HepG2 (cell line): ENCODE measurements at regions not wholly inside any gene's neighbourhood (a gene's known extent, or its start where the extent isn't known, plus 50 kb on each side); places are given as distances from the start of the nearest gene placed in this dataset.

Source experiments
- ATAC-seq: fragments of 200-7000 bp; cut with Tn5 transposase; 3 replicates; pipeline ENCODE4 v1.9.1; 2020; ENCODE audit warnings: mild to moderate bottlenecking, moderate library complexity
- BruUV-seq: library from RNA; stranded (reverse); fragments of 400-500 nt; replicated peaks from 2 replicates; lab custom pipeline; 2021; lab: Mats Ljungman, UMichigan
- CTCF ChIA-PET: fragments of 300-600 bp; formaldehyde crosslinking; extraction: SDS; loops from one replicate; lab custom pipeline; 2021; ENCODE audit warnings: low total read pairs, inconsistent platforms, low intra/inter-chr PET ratio; lab: Yijun Ruan, JAX
- POLR2A ChIA-PET: fragments of 350-600 bp; sonication (Branson Sonifier 250); formaldehyde crosslinking; loops from one replicate; lab custom pipeline; 2020; ENCODE audit warnings: antibody characterized with exemption, inconsistent platforms; lab: Yijun Ruan, JAX
- DNase-seq: peaks from one replicate; pipeline ENCODE4 v3.0.0-alpha.2; 2015; ENCODE audit warnings: low spot score
- FAIRE-seq: peaks from 3 replicates; lab custom pipeline; 2011; peaks lifted over from hg19 to GRCh38; lab: Jason Lieb, UNC
- H2AFZ ChIP-seq: one replicate; pipeline ENCODE4 v1.6.1; 2011; ENCODE audit warnings: low read length, inconsistent platforms
- H3K27ac ChIP-seq: fragments of 300-600 bp; 3 replicates; pipeline ENCODE4 v1.8.0; 2011; ENCODE audit warnings: mixed run types, mild to moderate bottlenecking, mixed read lengths, low read length, inconsistent platforms; ENCODE audit not compliant: insufficient read depth; ENCODE audit errors: extremely low read length
- H3K27me3 ChIP-seq, 2 experiments: fragments of 200-600 bp in 1 of 2; 2 replicates in 1 of 2; 3 replicates in 1 of 2; pipeline versions ENCODE4 v1.6.0 to v1.8.0; 2011; ENCODE audit warnings: low read length in 2 of 2, mild to moderate bottlenecking in 2 of 2, moderate library complexity in 2 of 2, inconsistent platforms in 1 of 2; ENCODE audit not compliant: insufficient read depth in 2 of 2, control insufficient read depth in 1 of 2
- H3K36me3 ChIP-seq, 2 experiments: fragments of 200-600 bp in 1 of 2; replicated peaks in 1 of 2; 2 replicates in 1 of 2; 3 replicates in 1 of 2; pipeline versions ENCODE4 v1.5.1 to v1.8.0; 2011; ENCODE audit warnings: low read length in 2 of 2, inconsistent platforms in 1 of 2; ENCODE audit not compliant: insufficient read depth in 2 of 2, control insufficient read depth in 1 of 2
- H3K4me1 ChIP-seq: 2 replicates; pipeline ENCODE4 v1.5.1; 2012; ENCODE audit warnings: low read length, inconsistent platforms; ENCODE audit not compliant: insufficient read depth
- H3K4me2 ChIP-seq: 2 replicates; pipeline ENCODE4 v1.6.0; 2011; ENCODE audit warnings: low read depth, low read length, inconsistent platforms
- H3K4me3 ChIP-seq, 3 experiments: fragments of 200-600 bp in 1 of 3; sonication (generic), shearing (Covaris generic) in 1 of 3; replicated peaks in 1 of 3; 2 replicates each; pipeline ENCODE4 v1.5.1; 2011 to 2016; ENCODE audit warnings: low read length in 3 of 3, inconsistent platforms in 2 of 3, low read depth in 2 of 3, mild to moderate bottlenecking in 2 of 3, control low read depth in 1 of 3, mixed read lengths in 1 of 3; ENCODE audit not compliant: insufficient read depth in 1 of 3
- H3K79me2 ChIP-seq: one replicate; pipeline ENCODE4 v1.6.1; 2011; ENCODE audit warnings: low read length, inconsistent platforms; ENCODE audit not compliant: insufficient read depth
- H3K9ac ChIP-seq: 2 replicates; pipeline ENCODE4 v1.6.0; 2011; ENCODE audit warnings: mild to moderate bottlenecking, low read depth, low read length, inconsistent platforms; ENCODE audit not compliant: insufficient read depth
- H3K9me3 ChIP-seq: 2 replicates; pipeline ENCODE4 v1.5.1; 2012; ENCODE audit warnings: mild to moderate bottlenecking, low read length
- H4K20me1 ChIP-seq: 2 replicates; pipeline ENCODE4 v1.6.0; 2011; ENCODE audit warnings: inconsistent platforms, mild to moderate bottlenecking, low read length, moderate library complexity; ENCODE audit not compliant: insufficient read depth
- MAZ ChIP-seq, 2 experiments: sonication (generic) in 1 of 2; formaldehyde crosslinking in 1 of 2; IDR thresholded peaks; 2 replicates each; pipeline versions ENCODE4 v1.5.0 to v1.6.1; 2012 to 2020; ENCODE audit warnings: low read depth in 2 of 2, mild to moderate bottlenecking in 2 of 2, borderline replicate concordance in 1 of 2, improper control_type of control experiment in 1 of 2, low read length in 1 of 2, missing genetic modification reagents in 1 of 2, moderate library complexity in 1 of 2
- NFIC ChIP-seq: IDR thresholded peaks from 2 replicates; pipeline ENCODE4 v1.6.1; 2012; ENCODE audit warnings: mild to moderate bottlenecking, low read length, inconsistent platforms
- NR2F1 ChIP-seq, 2 experiments: fragments of 450-650 bp in 1 of 2; formaldehyde crosslinking in 1 of 2; IDR thresholded peaks; 2 replicates each; pipeline versions ENCODE4 v1.5.0 to v1.6.1; 2016 to 2020; ENCODE audit warnings: mild to moderate bottlenecking in 1 of 2, missing compliant biosample characterization in 1 of 2, missing genetic modification reagents in 1 of 2, moderate library complexity in 1 of 2
- PAX8 ChIP-seq: sonication (generic); formaldehyde crosslinking; IDR thresholded peaks from 2 replicates; pipeline ENCODE4 v1.8.0; 2022; ENCODE audit warnings: mild to moderate bottlenecking, missing genetic modification reagents, borderline replicate concordance
- SMAD1 ChIP-seq: sonication (generic); formaldehyde crosslinking; IDR thresholded peaks from 2 replicates; pipeline ENCODE4 v1.4.0; 2020; ENCODE audit warnings: missing genetic modification reagents, low read depth, mild to moderate bottlenecking, borderline replicate concordance
- ZNF672 ChIP-seq: sonication (generic); formaldehyde crosslinking; IDR thresholded peaks from 2 replicates; pipeline ENCODE4 v1.8.1; 2022; ENCODE audit warnings: missing genetic modification reagents
- ZNF737 ChIP-seq: sonication (generic); formaldehyde crosslinking; IDR thresholded peaks from 2 replicates; pipeline ENCODE4 v1.5.0; 2020; ENCODE audit warnings: missing genetic modification reagents, mild to moderate bottlenecking, borderline replicate concordance
- WGBS: methylation state at CpG from one replicate; pipeline ENCODE4 v1.1.6; 2017; ENCODE audit warnings: low lambda C conversion rate; 5-methylcytosine and 5-hydroxymethylcytosine counted together
- in situ Hi-C: cut with HindIII; loops from 2 replicates; pipeline ENCODE4 v1.10.0; 2017; ENCODE audit warnings: low pct_unique_long_range_greater_than_20kb; ENCODE audit not compliant: extremely low pct_ligation_motif_present
- intact Hi-C: fragments of 100-400 bp; cut with micrococcal nuclease; formaldehyde crosslinking; loops from one replicate; pipeline ENCODE4 v1.10.0; 2022; ENCODE audit not compliant: unreplicated experiment
- TF ChIP-seq, protein P1 (sequence below): sonication (generic); formaldehyde crosslinking; IDR thresholded peaks from 2 replicates; pipeline ENCODE4 v1.4.0; 2020; ENCODE audit warnings: low read depth, mild to moderate bottlenecking, missing genetic modification reagents
- TF ChIP-seq, protein P2 (sequence below): IDR thresholded peaks from 2 replicates; pipeline ENCODE4 v1.6.1; 2016; ENCODE audit warnings: missing biosample characterization, missing genetic modification reagents, low read depth
- TF ChIP-seq, protein P3 (sequence below): IDR thresholded peaks from 2 replicates; pipeline ENCODE4 v1.6.1; 2016
- TF ChIP-seq, protein P4 (sequence below): sonication (generic); formaldehyde crosslinking; IDR thresholded peaks from 2 replicates; pipeline ENCODE4 v1.4.0; 2020; ENCODE audit warnings: mild to moderate bottlenecking, missing genetic modification reagents, borderline replicate concordance
- TF ChIP-seq, protein P5 (sequence below): sonication (generic); formaldehyde crosslinking; IDR thresholded peaks from 2 replicates; pipeline ENCODE4 v1.4.0; 2020; ENCODE audit warnings: missing genetic modification reagents

DNA sequence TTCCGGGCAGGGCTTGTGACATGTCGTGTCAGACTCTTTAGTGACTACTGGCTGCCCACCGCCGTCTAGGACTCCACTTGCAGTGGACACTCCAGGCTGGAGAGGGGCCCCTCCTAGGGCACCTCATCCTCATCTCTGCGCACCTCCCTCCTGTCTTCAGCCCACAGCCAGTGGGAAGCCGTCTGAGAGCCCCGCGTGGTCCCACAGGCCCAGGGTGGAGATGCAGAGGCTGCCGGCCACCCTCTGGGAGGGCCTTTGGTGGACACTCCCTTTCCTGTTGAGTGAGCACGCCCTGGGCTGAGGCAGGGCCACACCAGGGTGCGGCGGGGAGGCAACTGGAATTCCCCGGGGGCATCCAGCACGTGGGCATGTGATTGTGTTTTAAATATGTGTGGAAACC, 80.5 kb downstream of the IRX2 start:
- H3K9me3 ChIP-seq, result no peaks in the 10 kb centered on the region
- intact Hi-C loops, result no loop called here
- no peak overlapping the region for H2AFZ ChIP-seq
- H3K9ac ChIP-seq, result no peak overlapping the region
- H3K4me3 ChIP-seq, result no peak overlapping the region
- in situ Hi-C loops, result no loop called here
- no peak overlapping the region for H3K27ac ChIP-seq
- POLR2A ChIA-PET, result no interaction called here
- no peaks in the 10 kb centered on the region for H3K36me3 ChIP-seq
- FAIRE-seq (no peak), ATAC-seq (no peak), DNase-seq (no peak)
- CTCF ChIA-PET, result no interaction called here
- H3K4me1 ChIP-seq, result no peaks in the 10 kb centered on the region
- H3K4me2 ChIP-seq, result no peak overlapping the region
- BruUV-seq, result no TSS peak
- WGBS, result 19% methylated on average over 7 of the region's 14 CpGs
- H3K79me2 ChIP-seq, result no peaks in the 10 kb centered on the region
- no peaks in the 10 kb centered on the region for H4K20me1 ChIP-seq
- peaks cover 0 to 39% of the 10 kb centered on the region in 2 experiments; a peak in 2 of 5 replicates for H3K27me3 ChIP-seq
- no peak for TF ChIP-seq NFIC
- TF ChIP-seq SMAD1, result no peak
- TF ChIP-seq, protein P1, sequence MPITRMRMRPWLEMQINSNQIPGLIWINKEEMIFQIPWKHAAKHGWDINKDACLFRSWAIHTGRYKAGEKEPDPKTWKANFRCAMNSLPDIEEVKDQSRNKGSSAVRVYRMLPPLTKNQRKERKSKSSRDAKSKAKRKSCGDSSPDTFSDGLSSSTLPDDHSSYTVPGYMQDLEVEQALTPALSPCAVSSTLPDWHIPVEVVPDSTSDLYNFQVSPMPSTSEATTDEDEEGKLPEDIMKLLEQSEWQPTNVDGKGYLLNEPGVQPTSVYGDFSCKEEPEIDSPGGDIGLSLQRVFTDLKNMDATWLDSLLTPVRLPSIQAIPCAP (CRISPR knock-in tag), result no peak
- TF ChIP-seq PAX8 (CRISPR knock-in tag), result no peak
- no peak for TF ChIP-seq MAZ (IDR thresholded peaks at IDR 0.05; ENCODE audit: borderline replicate concordance, low read depth, low read length)
- TF ChIP-seq MAZ (CRISPR knock-in tag; IDR thresholded peaks at IDR 0.05; ENCODE audit: low read depth), result no peak
- TF ChIP-seq, protein P2, sequence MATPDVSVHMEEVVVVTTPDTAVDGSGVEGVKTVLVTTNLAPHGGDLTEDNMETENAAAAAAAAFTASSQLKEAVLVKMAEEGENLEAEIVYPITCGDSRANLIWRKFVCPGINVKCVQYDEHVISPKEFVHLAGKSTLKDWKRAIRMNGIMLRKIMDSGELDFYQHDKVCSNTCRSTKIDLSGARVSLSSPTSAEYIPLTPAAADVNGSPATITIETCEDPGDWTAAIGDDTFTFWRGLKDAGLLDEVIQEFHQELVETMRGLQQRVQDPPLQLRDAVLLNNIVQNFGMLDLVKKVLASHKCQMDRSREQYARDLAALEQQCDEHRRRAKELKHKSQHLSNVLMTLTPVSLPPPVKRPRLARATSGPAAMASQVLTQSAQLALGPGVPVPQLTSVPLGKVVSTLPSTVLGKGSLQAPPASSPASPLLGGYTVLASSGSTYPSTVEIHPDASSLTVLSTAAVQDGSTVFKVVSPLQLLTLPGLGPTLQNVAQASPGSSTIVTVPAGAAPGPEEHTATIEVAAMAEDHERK (CRISPR knock-in tag), result no peak
- TF ChIP-seq ZNF672 (CRISPR knock-in tag), result no peak
- TF ChIP-seq ZNF737 (CRISPR knock-in tag), result no peak
- TF ChIP-seq, protein P3, sequence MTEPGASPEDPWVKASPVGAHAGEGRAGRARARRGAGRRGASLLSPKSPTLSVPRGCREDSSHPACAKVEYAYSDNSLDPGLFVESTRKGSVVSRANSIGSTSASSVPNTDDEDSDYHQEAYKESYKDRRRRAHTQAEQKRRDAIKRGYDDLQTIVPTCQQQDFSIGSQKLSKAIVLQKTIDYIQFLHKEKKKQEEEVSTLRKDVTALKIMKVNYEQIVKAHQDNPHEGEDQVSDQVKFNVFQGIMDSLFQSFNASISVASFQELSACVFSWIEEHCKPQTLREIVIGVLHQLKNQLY (CRISPR knock-in tag), result no peak
- TF ChIP-seq NR2F1 (CRISPR knock-in tag; IDR thresholded peaks at IDR 0.05), result no peak
- TF ChIP-seq, protein P4, sequence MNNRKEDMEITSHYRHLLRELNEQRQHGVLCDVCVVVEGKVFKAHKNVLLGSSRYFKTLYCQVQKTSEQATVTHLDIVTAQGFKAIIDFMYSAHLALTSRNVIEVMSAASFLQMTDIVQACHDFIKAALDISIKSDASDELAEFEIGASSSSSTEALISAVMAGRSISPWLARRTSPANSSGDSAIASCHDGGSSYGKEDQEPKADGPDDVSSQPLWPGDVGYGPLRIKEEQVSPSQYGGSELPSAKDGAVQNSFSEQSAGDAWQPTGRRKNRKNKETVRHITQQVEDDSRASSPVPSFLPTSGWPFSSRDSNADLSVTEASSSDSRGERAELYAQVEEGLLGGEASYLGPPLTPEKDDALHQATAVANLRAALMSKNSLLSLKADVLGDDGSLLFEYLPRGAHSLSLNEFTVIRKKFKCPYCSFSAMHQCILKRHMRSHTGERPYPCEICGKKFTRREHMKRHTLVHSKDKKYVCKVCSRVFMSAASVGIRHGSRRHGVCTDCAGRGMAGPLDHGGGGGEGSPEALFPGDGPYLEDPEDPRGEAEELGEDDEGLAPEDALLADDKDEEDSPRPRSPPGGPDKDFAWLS, result no peak
- TF ChIP-seq, protein P5, sequence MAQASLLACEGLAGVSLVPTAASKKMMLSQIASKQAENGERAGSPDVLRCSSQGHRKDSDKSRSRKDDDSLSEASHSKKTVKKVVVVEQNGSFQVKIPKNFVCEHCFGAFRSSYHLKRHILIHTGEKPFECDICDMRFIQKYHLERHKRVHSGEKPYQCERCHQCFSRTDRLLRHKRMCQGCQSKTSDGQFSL, result no peak
